Fibroblast of the aortic adventitia (primary cell): ENCODE measurements at regions not wholly inside any gene's neighbourhood (a gene's known extent, or its start where the extent isn't known, plus 50 kb on each side); places are given as distances from the start of the nearest gene placed in this dataset.

Experiments used
- DNase-seq: peaks from one replicate; pipeline ENCODE4 v3.0.0-alpha.2; 2010; ENCODE audit warnings: low read depth
- H3K4me3 ChIP-seq: 2 replicates; pipeline ENCODE4 v1.5.1; 2011; ENCODE audit warnings: low read depth, mild to moderate bottlenecking, control low read depth, low read length, moderate library complexity
- TF ChIP-seq, protein P1 (sequence below): IDR thresholded peaks from 2 replicates; pipeline ENCODE4 v1.5.1; 2011; ENCODE audit warnings: mild to moderate bottlenecking, low read length, control low read depth, inconsistent platforms; ENCODE audit not compliant: insufficient read depth

DNA sequence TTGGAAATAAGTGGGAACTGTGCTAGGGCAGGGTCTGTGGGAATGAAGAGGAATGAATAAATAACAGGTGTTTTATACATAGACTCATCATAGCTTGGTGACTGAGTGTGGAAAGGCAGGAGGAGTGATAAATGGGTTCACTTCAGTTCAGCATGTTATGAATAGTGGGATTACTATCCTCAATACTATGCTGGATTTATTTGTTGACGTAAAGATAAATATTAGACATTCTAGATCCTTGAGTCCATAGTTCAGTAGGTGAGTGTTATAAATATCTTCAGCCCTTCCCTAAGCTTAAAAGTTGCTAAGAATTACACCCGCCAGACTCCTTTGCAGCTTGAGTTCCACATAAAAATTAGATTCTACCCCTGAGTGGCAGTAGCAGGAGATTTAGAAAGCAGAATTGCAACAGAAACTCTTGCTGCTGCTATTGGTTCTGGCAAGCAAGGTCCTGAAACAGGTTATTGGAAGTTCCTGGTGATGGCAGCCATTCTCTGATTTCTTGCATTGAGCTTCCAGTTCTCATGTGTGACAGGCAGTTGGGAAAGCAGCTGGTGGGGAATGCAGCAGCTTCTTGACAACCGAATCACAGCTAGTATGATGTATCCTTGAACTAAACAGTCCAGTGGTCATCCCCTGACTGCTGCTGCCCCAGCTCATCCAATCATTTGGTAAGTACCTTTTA lies 1558.9 kb downstream of the FAM181B start:
- TF ChIP-seq, protein P1, sequence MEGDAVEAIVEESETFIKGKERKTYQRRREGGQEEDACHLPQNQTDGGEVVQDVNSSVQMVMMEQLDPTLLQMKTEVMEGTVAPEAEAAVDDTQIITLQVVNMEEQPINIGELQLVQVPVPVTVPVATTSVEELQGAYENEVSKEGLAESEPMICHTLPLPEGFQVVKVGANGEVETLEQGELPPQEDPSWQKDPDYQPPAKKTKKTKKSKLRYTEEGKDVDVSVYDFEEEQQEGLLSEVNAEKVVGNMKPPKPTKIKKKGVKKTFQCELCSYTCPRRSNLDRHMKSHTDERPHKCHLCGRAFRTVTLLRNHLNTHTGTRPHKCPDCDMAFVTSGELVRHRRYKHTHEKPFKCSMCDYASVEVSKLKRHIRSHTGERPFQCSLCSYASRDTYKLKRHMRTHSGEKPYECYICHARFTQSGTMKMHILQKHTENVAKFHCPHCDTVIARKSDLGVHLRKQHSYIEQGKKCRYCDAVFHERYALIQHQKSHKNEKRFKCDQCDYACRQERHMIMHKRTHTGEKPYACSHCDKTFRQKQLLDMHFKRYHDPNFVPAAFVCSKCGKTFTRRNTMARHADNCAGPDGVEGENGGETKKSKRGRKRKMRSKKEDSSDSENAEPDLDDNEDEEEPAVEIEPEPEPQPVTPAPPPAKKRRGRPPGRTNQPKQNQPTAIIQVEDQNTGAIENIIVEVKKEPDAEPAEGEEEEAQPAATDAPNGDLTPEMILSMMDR: no peak
- DNase-seq: no peak
- H3K4me3 ChIP-seq: no peak overlapping the region

- TF ChIP-seq, protein P1: no peak
- H3K4me3 ChIP-seq: no peak overlapping the region
These were observed 1568.5 kb downstream of the FAM181B start for GRCh38 chr11:81165164-81165563.

DNA sequence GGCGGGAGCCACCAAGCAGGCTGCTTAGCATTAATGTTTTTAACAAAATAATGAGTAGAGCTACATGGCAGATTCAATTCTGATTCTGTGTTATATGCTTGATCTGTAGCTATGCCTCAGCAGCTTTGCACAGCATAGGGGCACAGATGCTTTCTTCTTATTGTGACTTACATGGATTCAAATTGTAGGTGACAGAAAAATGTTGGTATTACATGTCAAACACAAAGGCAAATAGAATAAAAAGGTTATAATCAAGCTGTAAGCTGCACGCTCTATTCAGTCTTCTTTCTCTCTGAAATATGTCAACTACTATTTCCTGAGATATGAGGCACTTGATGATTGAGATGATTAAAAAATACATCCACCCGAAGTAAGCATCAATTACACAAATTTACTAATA lies 1573.8 kb downstream of the FAM181B start:
- no peak for DNase-seq
- TF ChIP-seq, protein P1: no peak

More at GRCh38 chr11:81165164-81165563, 1568.5 kb downstream of the FAM181B start:
- no peak for DNase-seq

GRCh38 chr11:81135570-81135969 lies 1598.1 kb downstream of the FAM181B start:
- H3K4me3 ChIP-seq: no peak overlapping the region
- no peak for DNase-seq
- TF ChIP-seq, protein P1: no peak

More for the DNA sequence above, 1573.8 kb downstream of the FAM181B start:
- no peak overlapping the region for H3K4me3 ChIP-seq

- no peak overlapping the region for H3K4me3 ChIP-seq
- TF ChIP-seq, protein P1: no peak
- DNase-seq: no peak
These were observed 1604.0 kb downstream of the FAM181B start for GRCh38 chr11:81129618-81130017.

DNA sequence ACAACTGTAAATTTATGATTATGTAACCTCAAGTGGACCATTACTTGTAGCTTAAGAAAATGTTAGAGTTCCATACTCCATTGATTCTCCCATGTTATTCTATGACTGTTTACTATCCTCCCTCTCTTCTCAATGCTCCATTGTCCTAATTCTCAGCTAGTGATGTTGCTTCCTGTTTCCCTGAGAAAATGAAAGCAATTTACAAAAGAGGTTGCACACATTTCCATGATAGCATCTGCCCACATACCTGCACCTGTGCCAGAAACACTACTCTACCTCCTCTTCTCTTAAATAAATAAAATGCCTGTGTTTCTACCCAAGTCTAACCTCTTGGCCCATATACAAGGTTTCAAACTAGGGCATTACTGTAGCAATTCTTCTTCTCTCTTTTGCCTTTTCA lies 1620.9 kb downstream of the FAM181B start:
- TF ChIP-seq, protein P1: no peak
- no peak for DNase-seq
- H3K4me3 ChIP-seq: no peak overlapping the region

- no peak for DNase-seq
- H3K4me3 ChIP-seq: no peak overlapping the region
- TF ChIP-seq, protein P1: no peak
These were observed 1629.6 kb downstream of the FAM181B start for GRCh38 chr11:81104051-81104450.
